ENCODE measurements at regions not wholly inside any gene's neighbourhood (a gene's known extent, or its start where the extent isn't known, plus 50 kb on each side); places are given as distances from the start of the nearest gene placed in this dataset.

DNA sequence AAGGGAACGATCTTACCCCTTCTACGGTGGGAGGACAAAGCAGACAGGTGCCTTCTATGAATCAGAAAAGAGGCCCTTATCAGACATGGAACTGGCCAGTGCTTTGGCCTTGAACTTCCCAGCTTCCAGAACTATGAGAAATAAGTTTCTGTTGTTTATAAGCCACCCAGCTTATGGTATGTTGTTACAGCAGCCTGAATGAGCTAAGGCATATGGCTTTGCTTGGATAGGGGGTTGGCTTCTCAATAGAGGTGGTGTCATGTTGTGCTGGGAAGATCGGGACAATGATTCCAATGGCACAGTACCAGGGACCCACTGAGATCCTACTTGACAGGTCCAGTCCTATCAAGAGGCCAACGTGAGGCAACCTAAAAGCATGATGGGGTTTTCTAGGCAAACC is 183.4 kb upstream of the BMPER start:
- H3K4me3 Mint-ChIP-seq (ENCODE audit: unreplicated experiment): no peak overlapping the region
- peaks cover 4% of the 10 kb centered on the region for H3K9me3 Mint-ChIP-seq (ENCODE audit: low read depth)
- no peak for DNase-seq (ENCODE audit: low spot score)
- H3K27me3 Mint-ChIP-seq (ENCODE audit: low read depth): no peaks in the 10 kb centered on the region
- peaks cover 35% of the 10 kb centered on the region for H3K4me1 Mint-ChIP-seq (ENCODE audit: low read depth)
- TF ChIP-seq, protein P1, sequence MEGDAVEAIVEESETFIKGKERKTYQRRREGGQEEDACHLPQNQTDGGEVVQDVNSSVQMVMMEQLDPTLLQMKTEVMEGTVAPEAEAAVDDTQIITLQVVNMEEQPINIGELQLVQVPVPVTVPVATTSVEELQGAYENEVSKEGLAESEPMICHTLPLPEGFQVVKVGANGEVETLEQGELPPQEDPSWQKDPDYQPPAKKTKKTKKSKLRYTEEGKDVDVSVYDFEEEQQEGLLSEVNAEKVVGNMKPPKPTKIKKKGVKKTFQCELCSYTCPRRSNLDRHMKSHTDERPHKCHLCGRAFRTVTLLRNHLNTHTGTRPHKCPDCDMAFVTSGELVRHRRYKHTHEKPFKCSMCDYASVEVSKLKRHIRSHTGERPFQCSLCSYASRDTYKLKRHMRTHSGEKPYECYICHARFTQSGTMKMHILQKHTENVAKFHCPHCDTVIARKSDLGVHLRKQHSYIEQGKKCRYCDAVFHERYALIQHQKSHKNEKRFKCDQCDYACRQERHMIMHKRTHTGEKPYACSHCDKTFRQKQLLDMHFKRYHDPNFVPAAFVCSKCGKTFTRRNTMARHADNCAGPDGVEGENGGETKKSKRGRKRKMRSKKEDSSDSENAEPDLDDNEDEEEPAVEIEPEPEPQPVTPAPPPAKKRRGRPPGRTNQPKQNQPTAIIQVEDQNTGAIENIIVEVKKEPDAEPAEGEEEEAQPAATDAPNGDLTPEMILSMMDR (IDR thresholded peaks at IDR 0.05): no peak
- peak overlapping the region; percentile 76 for H3K27ac Mint-ChIP-seq (ENCODE audit: unreplicated experiment)
- H3K36me3 Mint-ChIP-seq (ENCODE audit: low read depth): no peaks in the 10 kb centered on the region

DNA sequence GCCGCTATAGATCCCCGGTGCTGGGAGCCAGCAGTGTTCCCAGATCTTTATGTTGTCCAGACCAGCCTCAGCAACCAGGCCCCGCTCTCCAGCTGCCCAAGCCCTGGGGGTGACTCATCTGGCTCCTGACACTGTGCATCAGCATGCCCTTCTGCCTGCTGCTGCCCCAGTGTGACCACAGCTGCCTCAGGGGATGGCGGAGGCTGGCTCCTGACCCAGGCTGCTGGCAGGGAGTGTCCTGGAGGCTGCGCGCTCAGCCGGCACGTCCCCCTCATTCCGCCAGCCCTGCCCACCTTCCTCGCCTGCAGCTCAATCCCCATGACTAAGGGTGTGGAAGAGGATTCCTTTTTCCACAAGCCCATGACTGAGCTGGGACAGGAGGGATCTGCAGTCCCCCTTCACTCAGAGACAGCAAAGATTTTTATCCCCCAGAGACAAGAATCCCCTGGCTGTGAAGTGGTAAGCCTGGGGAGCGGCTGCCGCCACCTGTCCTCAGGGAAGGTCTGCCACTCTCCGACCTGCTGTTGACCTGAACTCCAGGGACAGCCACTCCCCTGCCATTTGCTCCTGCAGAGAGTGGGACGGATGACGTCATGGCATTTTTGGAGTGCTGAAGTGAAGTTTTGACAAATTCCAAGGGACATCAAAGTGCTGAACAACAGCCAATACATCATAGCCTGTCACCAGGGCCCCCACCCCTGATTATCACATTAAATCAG is 182.8 kb upstream of the BMPER start:
- Mint-ChIP-seq H3K4me1 (ENCODE audit: low read depth) (peaks cover 35% of the 10 kb centered on the region), H3K9me3 (ENCODE audit: low read depth) (peaks cover 4% of the 10 kb centered on the region), H3K4me3 (ENCODE audit: unreplicated experiment) (peak overlapping the region; percentile 53), H3K27me3 (ENCODE audit: low read depth) (no peaks in the 10 kb centered on the region), H3K27ac (ENCODE audit: unreplicated experiment) (peak overlapping the region; percentile 76), H3K36me3 (ENCODE audit: low read depth) (no peaks in the 10 kb centered on the region)
- TF ChIP-seq, protein P1 (IDR thresholded peaks at IDR 0.05): no peak
- no peak for DNase-seq (ENCODE audit: low spot score)

DNA sequence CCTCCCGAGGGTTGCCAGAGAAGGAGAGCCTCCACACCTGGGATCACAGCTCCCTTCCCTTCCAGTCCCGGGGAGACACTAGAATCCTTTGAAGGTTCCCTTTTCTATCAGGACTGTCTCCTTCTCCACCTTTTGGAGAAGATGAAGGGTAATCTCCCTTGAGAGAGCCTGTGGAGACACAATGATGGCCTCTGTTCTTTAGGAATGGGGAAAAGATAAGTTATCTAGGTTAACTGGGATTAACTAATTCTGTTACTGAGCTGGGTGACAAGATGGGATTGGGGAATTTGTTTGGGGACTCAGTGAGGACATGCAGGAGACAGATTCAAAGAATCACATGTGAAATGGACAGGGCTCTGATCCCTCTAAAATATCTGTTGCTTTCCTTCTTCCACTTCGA is 181.1 kb upstream of the BMPER start:
- DNase-seq (ENCODE audit: low spot score): no peak
- Mint-ChIP-seq H3K4me1 (ENCODE audit: low read depth) (peaks cover 28% of the 10 kb centered on the region), H3K27ac (ENCODE audit: unreplicated experiment) (no peak overlapping the region), H3K36me3 (ENCODE audit: low read depth) (no peaks in the 10 kb centered on the region), H3K9me3 (ENCODE audit: low read depth) (peaks cover 4% of the 10 kb centered on the region), H3K27me3 (ENCODE audit: low read depth) (no peaks in the 10 kb centered on the region), H3K4me3 (ENCODE audit: unreplicated experiment) (no peak overlapping the region)
- TF ChIP-seq, protein P1 (IDR thresholded peaks at IDR 0.05): no peak

- no peaks in the 10 kb centered on the region for H3K27me3 Mint-ChIP-seq (ENCODE audit: low read depth)
These were observed 180.0 kb upstream of the BMPER start for GRCh38 chr7:33725111-33726025.

GRCh38 chr7:33726582-33726981 is 178.8 kb upstream of the BMPER start:
- Mint-ChIP-seq H3K9me3 (ENCODE audit: low read depth) (peaks cover 4% of the 10 kb centered on the region), H3K27ac (ENCODE audit: unreplicated experiment) (no peak overlapping the region), H3K27me3 (ENCODE audit: low read depth) (no peaks in the 10 kb centered on the region), H3K4me3 (ENCODE audit: unreplicated experiment) (no peak overlapping the region), H3K36me3 (ENCODE audit: low read depth) (no peaks in the 10 kb centered on the region), H3K4me1 (ENCODE audit: low read depth) (peaks cover 20% of the 10 kb centered on the region)
- TF ChIP-seq, protein P1 (IDR thresholded peaks at IDR 0.05): no peak
- no peak for DNase-seq (ENCODE audit: low spot score)

More at GRCh38 chr7:33725111-33726025, 180.0 kb upstream of the BMPER start:
- TF ChIP-seq, protein P1 (IDR thresholded peaks at IDR 0.05): no peak
- H3K4me3 Mint-ChIP-seq (ENCODE audit: unreplicated experiment): no peak overlapping the region
- no peak for DNase-seq (ENCODE audit: low spot score)
- H3K27ac Mint-ChIP-seq (ENCODE audit: unreplicated experiment): no peak overlapping the region
- H3K4me1 Mint-ChIP-seq (ENCODE audit: low read depth): peaks cover 26% of the 10 kb centered on the region
- H3K9me3 Mint-ChIP-seq (ENCODE audit: low read depth): peaks cover 5% of the 10 kb centered on the region
- no peaks in the 10 kb centered on the region for H3K36me3 Mint-ChIP-seq (ENCODE audit: low read depth)

Measured in chondrocyte (in vitro differentiated cells).